IMR-90 (cell line): ENCODE measurements at regions not wholly inside any gene's neighbourhood (a gene's known extent, or its start where the extent isn't known, plus 50 kb on each side); places are given as distances from the start of the nearest gene placed in this dataset.

Experiments used
- ATAC-seq: fragments of 200-7000 bp; cut with Tn5 transposase; 2 replicates; pipeline ENCODE4 v1.9.1; 2020; ENCODE audit warnings: low read depth, mild to moderate bottlenecking, moderate library complexity
- BruUV-seq: library from RNA; stranded (reverse); fragments of 400-500 nt; replicated peaks from 2 replicates; lab custom pipeline; 2021; lab: Mats Ljungman, UMichigan
- CTCF ChIA-PET: fragments of 300-600 bp; formaldehyde crosslinking; extraction: SDS; loops from one replicate; lab custom pipeline; 2021; ENCODE audit warnings: antibody characterized with exemption; lab: Yijun Ruan, JAX
- POLR2A ChIA-PET: fragments of 300-600 bp; sonication (Branson Sonifier 250); formaldehyde crosslinking; loops from one replicate; lab custom pipeline; 2022; ENCODE audit warnings: antibody characterized with exemption; ENCODE audit not compliant: unreplicated experiment; lab: Charles Lee
- DNase-seq: peaks from one replicate; pipeline ENCODE4 v3.0.0; 2013
- H2AFZ ChIP-seq: replicated peaks from 2 replicates; pipeline ENCODE3; 2013; ENCODE audit warnings: low read length, mild to moderate bottlenecking; ENCODE audit not compliant: poor library complexity
- H2AK5ac ChIP-seq: 2 replicates; pipeline ENCODE4 v1.6.1; 2013; ENCODE audit warnings: low read depth, low read length, inconsistent platforms
- H2AK9ac ChIP-seq: replicated peaks from 2 replicates; pipeline ENCODE3; 2013; ENCODE audit warnings: mild to moderate bottlenecking, low read depth, low read length, moderate library complexity; ENCODE audit not compliant: poor library complexity
- H2BK120ac ChIP-seq: 2 replicates; pipeline ENCODE4 v1.6.1; 2013; ENCODE audit warnings: low read depth, low read length, inconsistent platforms
- H2BK15ac ChIP-seq: 3 replicates; pipeline ENCODE4 v1.6.1; 2013; ENCODE audit warnings: low read depth, low read length, inconsistent platforms
- H2BK20ac ChIP-seq: 2 replicates; pipeline ENCODE4 v1.6.1; 2013; ENCODE audit warnings: low read depth, mild to moderate bottlenecking, inconsistent platforms, low read length, moderate library complexity
- H2BK5ac ChIP-seq: 2 replicates; pipeline ENCODE4 v1.6.1; 2013; ENCODE audit warnings: mild to moderate bottlenecking, low read depth, low read length, inconsistent platforms; ENCODE audit not compliant: poor library complexity, severe bottlenecking
- H3K14ac ChIP-seq: replicated peaks from 2 replicates; pipeline ENCODE4 v1.6.1; 2013; ENCODE audit warnings: low read depth, low read length, inconsistent platforms
- H3K18ac ChIP-seq: 2 replicates; pipeline ENCODE4 v1.6.1; 2013; ENCODE audit warnings: low read depth, low read length, control low read depth
- H3K23ac ChIP-seq: 2 replicates; pipeline ENCODE4 v1.6.1; 2013; ENCODE audit warnings: low read depth, low read length, inconsistent platforms
- H3K27ac ChIP-seq: 2 replicates; pipeline ENCODE4 v1.5.1; 2013; ENCODE audit warnings: mild to moderate bottlenecking, control low read depth, low read length; ENCODE audit not compliant: insufficient read depth
- H3K27me3 ChIP-seq: 2 replicates; pipeline ENCODE4 v1.6.1; 2013; ENCODE audit warnings: low read length; ENCODE audit not compliant: control insufficient read depth, insufficient read depth
- H3K36me3 ChIP-seq: 2 replicates; pipeline ENCODE4 v1.6.1; 2013; ENCODE audit warnings: low read length, mixed read lengths; ENCODE audit not compliant: control insufficient read depth, insufficient read depth
- H3K4ac ChIP-seq: 2 replicates; pipeline ENCODE4 v1.6.1; 2013; ENCODE audit warnings: low read depth, low read length, inconsistent platforms
- H3K4me1 ChIP-seq: 2 replicates; pipeline ENCODE4 v1.6.1; 2013; ENCODE audit warnings: low read length, mixed read lengths; ENCODE audit not compliant: control insufficient read depth, insufficient read depth
- H3K4me2 ChIP-seq: 2 replicates; pipeline ENCODE4 v1.6.1; 2013; ENCODE audit warnings: low read depth, mild to moderate bottlenecking, control low read depth, low read length, moderate library complexity
- H3K4me3 ChIP-seq: 2 replicates; pipeline ENCODE4 v1.5.1; 2013; ENCODE audit warnings: low read depth, mild to moderate bottlenecking, control low read depth, low read length, moderate library complexity; ENCODE audit not compliant: insufficient read depth
- H3K56ac ChIP-seq: 2 replicates; pipeline ENCODE4 v1.6.1; 2013; ENCODE audit warnings: low read length, inconsistent platforms; ENCODE audit not compliant: insufficient read depth; ENCODE audit errors: extremely low read depth
- H3K79me1 ChIP-seq, 2 experiments: 2 replicates each; pipeline ENCODE4 v1.6.1; 2013; ENCODE audit warnings: low read length in 2 of 2, inconsistent platforms in 1 of 2, low read depth in 1 of 2
- H3K9ac ChIP-seq: 2 replicates; pipeline ENCODE4 v1.6.1; 2013; ENCODE audit warnings: low read depth, low read length, control low read depth
- H3K9me1 ChIP-seq: 2 replicates; pipeline ENCODE4 v1.6.1; 2013; ENCODE audit warnings: low read length, inconsistent platforms; ENCODE audit not compliant: insufficient read depth
- H3K9me3 ChIP-seq: 2 replicates; pipeline ENCODE4 v1.6.1; 2013; ENCODE audit warnings: low read length; ENCODE audit not compliant: control insufficient read depth, insufficient read depth
- H4K20me1 ChIP-seq: 2 replicates; pipeline ENCODE4 v1.6.1; 2013; ENCODE audit warnings: low read length, inconsistent platforms; ENCODE audit not compliant: insufficient read depth
- H4K5ac ChIP-seq: 2 replicates; pipeline ENCODE4 v1.6.1; 2013; ENCODE audit warnings: mild to moderate bottlenecking, low read depth, low read length, control low read depth
- H4K8ac ChIP-seq, 2 experiments: 2 replicates each; pipeline ENCODE4 v1.6.1; 2013; ENCODE audit warnings: low read depth in 2 of 2, low read length in 2 of 2, control low read depth in 1 of 2, inconsistent platforms in 1 of 2
- H4K91ac ChIP-seq: 2 replicates; pipeline ENCODE4 v1.6.1; 2013; ENCODE audit warnings: low read depth, low read length, inconsistent platforms; ENCODE audit not compliant: insufficient read depth
- CHD1 ChIP-seq: IDR thresholded peaks from 2 replicates; pipeline ENCODE4 v1.6.1; 2012; ENCODE audit warnings: low read depth, low read length, improper control_type of control experiment
- MXI1 ChIP-seq: IDR thresholded peaks from 2 replicates; pipeline ENCODE4 v1.6.1; 2012; ENCODE audit warnings: low read depth, mild to moderate bottlenecking, low read length, moderate library complexity, borderline replicate concordance
- RAD21 ChIP-seq: IDR thresholded peaks from 2 replicates; pipeline ENCODE4 v1.6.1; 2012; ENCODE audit warnings: low read length, improper control_type of control experiment
- SMC3 ChIP-seq: fragments of 150-350 bp; IDR thresholded peaks from 2 replicates; pipeline ENCODE4 v1.6.1; 2016; ENCODE audit warnings: low read depth, mild to moderate bottlenecking, antibody characterized with exemption, low read length, moderate library complexity
- WGBS, 2 experiments: methylation state at CpG; one replicate each; pipeline versions ENCODE4 v1.1.5 to v1.1.7; 2013; ENCODE audit warnings: missing lambda C conversion rate in 2 of 2; ENCODE audit not compliant: insufficient read length in 1 of 2; ENCODE audit errors: extremely low coverage in 2 of 2; 5-methylcytosine and 5-hydroxymethylcytosine counted together
- dilution Hi-C: fragments of 300-500 bp; cut with HindIII; formaldehyde crosslinking; loops from one replicate; pipeline ENCODE4 v1.14.3; 2018; ENCODE audit warnings: low sequenced_read_pairs; ENCODE audit not compliant: unreplicated experiment
- in situ Hi-C: fragments of 300-500 bp; cut with MboI; formaldehyde crosslinking; loops from 3 replicates; pipeline ENCODE4 v1.14.3; 2019; ENCODE audit warnings: low sequenced_read_pairs, inconsistent platforms, mixed read lengths
- intact Hi-C: fragments of 100-400 bp; cut with micrococcal nuclease; formaldehyde crosslinking; loops from 2 replicates; pipeline ENCODE4 v1.10.0; 2022
- TF ChIP-seq, protein P1 (sequence below): conservative IDR thresholded peaks from 2 replicates; pipeline ENCODE4 v1.5.1; 2012; ENCODE audit warnings: mild to moderate bottlenecking, low read depth, low read length, improper control_type of control experiment

- Histone ChIP-seq H3K9ac (no peak overlapping the region), H3K27ac (no peak overlapping the region), H3K14ac (no peak overlapping the region), H4K20me1 (no peaks in the 10 kb centered on the region), H4K8ac (no peak overlapping the region), H3K79me1 (no peaks in the 10 kb centered on the region), H2BK20ac (no peak overlapping the region), H3K36me3 (no peaks in the 10 kb centered on the region), H3K4me1 (peaks cover 2% of the 10 kb centered on the region; the same call in 1 of the 2 replicates), H4K5ac (no peak overlapping the region), H3K18ac (no peak overlapping the region), H3K4ac (no peak overlapping the region), H2BK120ac (no peak overlapping the region), H3K9me1 (peaks cover 12% of the 10 kb centered on the region; the same call in 1 of the 2 replicates), H3K27me3 (peaks cover 6% of the 10 kb centered on the region), H3K4me3 (no peak overlapping the region), H2AK5ac (no peak overlapping the region), H2BK5ac (no peak overlapping the region), H2AK9ac (no peak overlapping the region), H2BK15ac (no peak overlapping the region), H4K91ac (no peak overlapping the region), H3K4me2 (no peak overlapping the region), H3K23ac (no peak overlapping the region), H3K56ac (no peak overlapping the region), H2AFZ (no peak overlapping the region), H3K9me3 (no peaks in the 10 kb centered on the region)
- dilution Hi-C loops = no loop called here
- no TSS peak for BruUV-seq
- TF ChIP-seq RAD21 (no peak), SMC3 (no peak), MXI1 (no peak), CHD1 (no peak)
- TF ChIP-seq, protein P1, sequence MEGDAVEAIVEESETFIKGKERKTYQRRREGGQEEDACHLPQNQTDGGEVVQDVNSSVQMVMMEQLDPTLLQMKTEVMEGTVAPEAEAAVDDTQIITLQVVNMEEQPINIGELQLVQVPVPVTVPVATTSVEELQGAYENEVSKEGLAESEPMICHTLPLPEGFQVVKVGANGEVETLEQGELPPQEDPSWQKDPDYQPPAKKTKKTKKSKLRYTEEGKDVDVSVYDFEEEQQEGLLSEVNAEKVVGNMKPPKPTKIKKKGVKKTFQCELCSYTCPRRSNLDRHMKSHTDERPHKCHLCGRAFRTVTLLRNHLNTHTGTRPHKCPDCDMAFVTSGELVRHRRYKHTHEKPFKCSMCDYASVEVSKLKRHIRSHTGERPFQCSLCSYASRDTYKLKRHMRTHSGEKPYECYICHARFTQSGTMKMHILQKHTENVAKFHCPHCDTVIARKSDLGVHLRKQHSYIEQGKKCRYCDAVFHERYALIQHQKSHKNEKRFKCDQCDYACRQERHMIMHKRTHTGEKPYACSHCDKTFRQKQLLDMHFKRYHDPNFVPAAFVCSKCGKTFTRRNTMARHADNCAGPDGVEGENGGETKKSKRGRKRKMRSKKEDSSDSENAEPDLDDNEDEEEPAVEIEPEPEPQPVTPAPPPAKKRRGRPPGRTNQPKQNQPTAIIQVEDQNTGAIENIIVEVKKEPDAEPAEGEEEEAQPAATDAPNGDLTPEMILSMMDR = no peak
- CTCF ChIA-PET = no interaction called here
- intact Hi-C loops = no loop called here
- POLR2A ChIA-PET = no interaction called here
- no CpG with 5 or more reads among the region's 3 CpGs for WGBS, 2 experiments
- no peak for DNase-seq
- no peak for ATAC-seq
- in situ Hi-C loops = no loop called here
Measured at GRCh38 chr5:74382123-74382855, 258.2 kb downstream of the ENC1 start.
